Endodermal cell (in vitro differentiated cells): ENCODE measurements at regions not wholly inside any gene's neighbourhood (a gene's known extent, or its start where the extent isn't known, plus 50 kb on each side); places are given as distances from the start of the nearest gene placed in this dataset.

ENCODE experiments used
- DNase-seq: peaks from one replicate; pipeline ENCODE4 v3.0.0-alpha.2; 2017
- H3K27ac ChIP-seq: 2 replicates; pipeline ENCODE4 v1.5.1; 2013; ENCODE audit warnings: mild to moderate bottlenecking, low read depth, low read length, moderate library complexity
- H3K27me3 ChIP-seq: 2 replicates; pipeline ENCODE4 v1.6.1; 2013; ENCODE audit warnings: mild to moderate bottlenecking, low read length, moderate library complexity; ENCODE audit not compliant: insufficient read depth, control insufficient read depth, poor library complexity, severe bottlenecking
- H3K36me3 ChIP-seq: 2 replicates; pipeline ENCODE4 v1.7.0; 2013; ENCODE audit warnings: mild to moderate bottlenecking, low read length, moderate library complexity; ENCODE audit not compliant: control insufficient read depth, insufficient read depth
- H3K4me1 ChIP-seq: one replicate; pipeline ENCODE4 v1.7.0; 2013; ENCODE audit warnings: low read length; ENCODE audit not compliant: control insufficient read depth, insufficient read depth
- H3K4me3 ChIP-seq: 2 replicates; pipeline ENCODE4 v1.5.1; 2013; ENCODE audit warnings: mild to moderate bottlenecking, low read length, moderate library complexity
- H3K9ac ChIP-seq: 2 replicates; pipeline ENCODE4 v1.6.1; 2013; ENCODE audit warnings: mild to moderate bottlenecking, low read length, moderate library complexity; ENCODE audit not compliant: poor library complexity, severe bottlenecking; ENCODE audit errors: extremely low read depth
- H3K9me3 ChIP-seq: 2 replicates; pipeline ENCODE4 v1.6.1; 2013; ENCODE audit warnings: mild to moderate bottlenecking, low read length, moderate library complexity; ENCODE audit not compliant: control insufficient read depth
- H3K27ac Mint-ChIP-seq: 2 replicates; pipeline ENCODE4 v1.8.0; 2020; ENCODE audit warnings: mixed read lengths
- H3K27me3 Mint-ChIP-seq: 2 replicates; pipeline ENCODE4 v1.8.0; 2021; ENCODE audit warnings: mild to moderate bottlenecking, mixed read lengths; ENCODE audit not compliant: insufficient read depth
- H3K36me3 Mint-ChIP-seq: 2 replicates; pipeline ENCODE4 v1.8.0; 2020; ENCODE audit warnings: low read depth, mixed read lengths
- H3K4me1 Mint-ChIP-seq: 2 replicates; pipeline ENCODE4 v1.8.0; 2020; ENCODE audit warnings: mixed read lengths
- H3K4me3 Mint-ChIP-seq: 2 replicates; pipeline ENCODE4 v1.8.0; 2020; ENCODE audit warnings: mild to moderate bottlenecking, moderate library complexity, mixed read lengths
- H3K9me3 Mint-ChIP-seq: 2 replicates; pipeline ENCODE4 v1.8.0; 2020; ENCODE audit warnings: mild to moderate bottlenecking, mixed read lengths
- CTCF ChIP-seq: fragments of 200-600 bp; sonication (generic); conservative IDR thresholded peaks from 2 replicates; pipeline ENCODE4 v1.5.0; 2021; ENCODE audit warnings: antibody characterized with exemption, mild to moderate bottlenecking
- WGBS, 2 experiments: methylation state at CpG; one replicate each; pipeline versions ENCODE4 v1.1.5 to v1.1.7; 2013; ENCODE audit warnings: missing lambda C conversion rate in 2 of 2, mixed read lengths in 1 of 2; ENCODE audit not compliant: insufficient coverage in 1 of 2, insufficient read length in 1 of 2; 5-methylcytosine and 5-hydroxymethylcytosine counted together

GRCh38 chr18:33849731-33850130, 271.7 kb downstream of the ASXL3 start:
- no peak overlapping the region for H3K4me3 ChIP-seq
- Mint-ChIP-seq H3K4me3 (no peak overlapping the region), H3K27ac (no peak overlapping the region), H3K27me3 (no peaks in the 10 kb centered on the region), H3K4me1 (no peaks in the 10 kb centered on the region), H3K9me3 (no peaks in the 10 kb centered on the region), H3K36me3 (no peaks in the 10 kb centered on the region)
- no peak for TF ChIP-seq CTCF
- no peak for DNase-seq
- no peaks in the 10 kb centered on the region for H3K4me1 ChIP-seq
- H3K27me3 ChIP-seq, result no peaks in the 10 kb centered on the region
- WGBS, 2 experiments, result 60 to 85% methylated on average over 1 to 4 of the region's 4 CpGs
- no peak overlapping the region for H3K9ac ChIP-seq
- H3K36me3 ChIP-seq, result no peaks in the 10 kb centered on the region
- H3K27ac ChIP-seq, result no peak overlapping the region
- H3K9me3 ChIP-seq, result no peaks in the 10 kb centered on the region

- Mint-ChIP-seq H3K36me3 (no peaks in the 10 kb centered on the region), H3K9me3 (no peaks in the 10 kb centered on the region), H3K27me3 (no peaks in the 10 kb centered on the region), H3K27ac (no peak overlapping the region), H3K4me3 (no peak overlapping the region), H3K4me1 (peaks cover 18% of the 10 kb centered on the region)
- H3K36me3 ChIP-seq, result no peaks in the 10 kb centered on the region
- no peaks in the 10 kb centered on the region for H3K4me1 ChIP-seq
- H3K9ac ChIP-seq, result no peak overlapping the region
- no peaks in the 10 kb centered on the region for H3K27me3 ChIP-seq
- H3K27ac ChIP-seq, result no peak overlapping the region
- no peak overlapping the region for H3K4me3 ChIP-seq
- no peak for DNase-seq
- no peak for TF ChIP-seq CTCF
- WGBS, 2 experiments, result 100% methylated on average over 2 to 3 of the region's 3 CpGs
- no peaks in the 10 kb centered on the region for H3K9me3 ChIP-seq
These were observed 266.2 kb downstream of the ASXL3 start for GRCh38 chr18:33844232-33844631.

- Histone ChIP-seq H3K4me1 (peaks cover 7% of the 10 kb centered on the region), H3K9me3 (no peaks in the 10 kb centered on the region), H3K9ac (no peak overlapping the region), H3K4me3 (no peak overlapping the region), H3K36me3 (no peaks in the 10 kb centered on the region), H3K27me3 (peaks cover 12% of the 10 kb centered on the region), H3K27ac (no peak overlapping the region)
- Mint-ChIP-seq H3K27ac (no peak overlapping the region), H3K36me3 (no peaks in the 10 kb centered on the region), H3K27me3 (peaks cover 8% of the 10 kb centered on the region), H3K9me3 (no peaks in the 10 kb centered on the region), H3K4me1 (peaks cover 39% of the 10 kb centered on the region), H3K4me3 (no peak overlapping the region)
- 91 to 100% methylated on average over 2 to 5 of the region's 6 CpGs for WGBS, 2 experiments
- TF ChIP-seq CTCF, result no peak
- DNase-seq, result peak; percentile 50
These were observed 263.4 kb downstream of the ASXL3 start for GRCh38 chr18:33841221-33841967.
